GM10248 (cell line): ENCODE measurements at regions not wholly inside any gene's neighbourhood (a gene's known extent, or its start where the extent isn't known, plus 50 kb on each side); places are given as distances from the start of the nearest gene placed in this dataset.
A peak's percentile ranks its signal among the peaks of the same experiment; 100 is the strongest.
"Not testable (repeated sequence)": the region's sequence is repeated elsewhere in the genome, so short reads cannot be mapped to it uniquely, and the experiment has no call there.

Experiments
- CTCF ChIA-PET: fragments of 300-600 bp; sonication (Branson Sonifier 250); formaldehyde crosslinking; extraction: SDS; loops from one replicate; lab custom pipeline; 2021; ENCODE audit warnings: antibody characterized with exemption; lab: Yijun Ruan, JAX
- POLR2A ChIA-PET: fragments of 350-650 bp; sonication (Branson Sonifier 250); formaldehyde crosslinking; extraction: SDS; loops from one replicate; lab custom pipeline; 2020; ENCODE audit warnings: antibody characterized with exemption; lab: Yijun Ruan, JAX
- DNase-seq: peaks from one replicate; pipeline ENCODE4 v3.0.0; 2012; ENCODE audit errors: extremely low spot score
- TF ChIP-seq, protein P1 (sequence below): IDR thresholded peaks from 2 replicates; pipeline ENCODE4 v1.5.1; 2012; ENCODE audit warnings: mild to moderate bottlenecking, low read depth; ENCODE audit errors: extremely low read depth, missing control alignments, control extremely low read depth

DNA sequence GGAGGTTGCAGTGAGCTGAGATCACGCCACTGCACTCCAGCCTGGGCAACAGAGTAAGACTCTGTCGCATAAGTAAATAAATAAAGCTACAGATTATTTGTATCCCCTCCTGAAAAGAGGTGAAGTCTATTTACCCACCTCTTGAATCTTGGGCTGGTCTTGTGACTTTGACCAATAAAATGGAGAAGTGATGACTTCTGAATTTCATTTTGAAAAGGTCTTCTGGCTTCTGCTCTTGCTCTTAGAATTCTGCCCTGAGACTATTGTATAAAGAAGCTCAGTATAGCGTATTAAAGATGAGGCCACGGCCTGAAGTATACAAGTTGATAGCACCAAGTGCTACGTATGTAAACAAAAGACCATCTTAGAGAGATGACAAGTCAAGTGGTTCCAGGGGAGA lies 88.3 kb upstream of the AMN1 start:
- POLR2A ChIA-PET: no interaction called here
- TF ChIP-seq, protein P1, sequence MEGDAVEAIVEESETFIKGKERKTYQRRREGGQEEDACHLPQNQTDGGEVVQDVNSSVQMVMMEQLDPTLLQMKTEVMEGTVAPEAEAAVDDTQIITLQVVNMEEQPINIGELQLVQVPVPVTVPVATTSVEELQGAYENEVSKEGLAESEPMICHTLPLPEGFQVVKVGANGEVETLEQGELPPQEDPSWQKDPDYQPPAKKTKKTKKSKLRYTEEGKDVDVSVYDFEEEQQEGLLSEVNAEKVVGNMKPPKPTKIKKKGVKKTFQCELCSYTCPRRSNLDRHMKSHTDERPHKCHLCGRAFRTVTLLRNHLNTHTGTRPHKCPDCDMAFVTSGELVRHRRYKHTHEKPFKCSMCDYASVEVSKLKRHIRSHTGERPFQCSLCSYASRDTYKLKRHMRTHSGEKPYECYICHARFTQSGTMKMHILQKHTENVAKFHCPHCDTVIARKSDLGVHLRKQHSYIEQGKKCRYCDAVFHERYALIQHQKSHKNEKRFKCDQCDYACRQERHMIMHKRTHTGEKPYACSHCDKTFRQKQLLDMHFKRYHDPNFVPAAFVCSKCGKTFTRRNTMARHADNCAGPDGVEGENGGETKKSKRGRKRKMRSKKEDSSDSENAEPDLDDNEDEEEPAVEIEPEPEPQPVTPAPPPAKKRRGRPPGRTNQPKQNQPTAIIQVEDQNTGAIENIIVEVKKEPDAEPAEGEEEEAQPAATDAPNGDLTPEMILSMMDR: no peak
- CTCF ChIA-PET: interaction anchor here (1.0 to 1.7 kb wide), 2 partner anchors 13 to 139 kb away, joined by 3 to 4 read pairs; no protein-coding TSS in a partner anchor
- no peak for DNase-seq

DNA sequence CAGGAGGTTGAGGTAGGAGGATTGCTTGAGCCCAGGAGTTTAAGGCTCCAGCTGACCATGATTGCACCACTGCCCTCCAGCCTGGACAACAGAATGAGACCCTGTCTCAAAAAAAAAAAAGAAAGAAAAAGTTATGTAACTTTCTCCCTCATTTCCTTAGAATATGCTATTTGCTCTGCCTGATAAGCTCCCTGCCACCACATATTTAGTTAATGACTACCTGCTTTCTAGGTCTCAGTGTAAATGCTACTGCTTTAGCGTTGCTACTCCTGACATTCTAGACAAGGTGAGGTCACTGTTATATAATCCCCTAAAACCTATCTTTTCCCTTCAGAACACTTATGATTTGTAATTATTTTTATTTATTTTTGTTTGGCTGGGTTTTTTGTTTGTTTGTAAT lies 86.3 kb upstream of the AMN1 start:
- ChIA-PET POLR2A (no interaction called here), CTCF (no interaction called here)
- TF ChIP-seq, protein P1: no peak
- DNase-seq: no peak

DNA sequence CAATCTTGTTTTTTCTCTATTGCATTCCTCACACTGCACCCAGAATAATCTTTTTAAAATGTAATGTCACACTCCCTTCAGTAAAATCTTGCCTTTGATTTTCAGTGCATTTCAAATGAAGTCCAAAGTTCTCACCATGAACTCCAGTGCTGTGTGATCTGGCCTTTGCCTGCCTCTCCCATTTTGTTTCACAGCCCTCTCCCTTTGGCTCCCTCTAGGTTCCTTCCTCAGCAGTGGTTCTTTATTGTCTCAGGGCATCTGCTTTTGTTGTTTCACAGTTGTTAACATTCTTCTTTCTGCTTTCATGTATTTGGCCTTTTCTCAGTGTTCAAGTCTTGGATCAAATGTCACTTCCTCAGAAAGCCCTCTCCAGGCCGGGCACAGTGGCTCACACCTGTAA lies 84.5 kb upstream of the AMN1 start:
- TF ChIP-seq, protein P1: peak; percentile 14
- DNase-seq: no peak
- CTCF ChIA-PET: no interaction called here
- POLR2A ChIA-PET: no interaction called here

DNA sequence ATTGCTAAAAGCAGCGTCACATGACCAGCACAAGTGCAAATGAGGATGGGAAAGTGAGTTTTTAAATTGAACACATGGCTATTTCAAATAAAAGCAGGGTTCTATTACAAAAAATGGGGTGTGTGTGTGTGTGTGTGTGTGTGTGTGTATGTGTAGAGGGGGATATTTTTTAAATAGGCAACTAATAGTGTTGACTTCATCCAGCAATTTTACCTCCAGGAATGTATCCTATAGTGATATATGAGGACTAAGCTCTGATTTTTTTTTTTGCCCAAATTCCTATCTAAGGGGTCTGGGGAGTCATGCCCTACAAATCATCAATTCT lies 78.9 kb upstream of the AMN1 start:
- CTCF ChIA-PET: interaction anchor here (1.3 to 2.7 kb wide), 2 partner anchors 18 to 59 kb away, joined by 3 to 6 read pairs; no protein-coding TSS in a partner anchor
- POLR2A ChIA-PET: no interaction called here
- TF ChIP-seq, protein P1: no peak
- no peak for DNase-seq

DNA sequence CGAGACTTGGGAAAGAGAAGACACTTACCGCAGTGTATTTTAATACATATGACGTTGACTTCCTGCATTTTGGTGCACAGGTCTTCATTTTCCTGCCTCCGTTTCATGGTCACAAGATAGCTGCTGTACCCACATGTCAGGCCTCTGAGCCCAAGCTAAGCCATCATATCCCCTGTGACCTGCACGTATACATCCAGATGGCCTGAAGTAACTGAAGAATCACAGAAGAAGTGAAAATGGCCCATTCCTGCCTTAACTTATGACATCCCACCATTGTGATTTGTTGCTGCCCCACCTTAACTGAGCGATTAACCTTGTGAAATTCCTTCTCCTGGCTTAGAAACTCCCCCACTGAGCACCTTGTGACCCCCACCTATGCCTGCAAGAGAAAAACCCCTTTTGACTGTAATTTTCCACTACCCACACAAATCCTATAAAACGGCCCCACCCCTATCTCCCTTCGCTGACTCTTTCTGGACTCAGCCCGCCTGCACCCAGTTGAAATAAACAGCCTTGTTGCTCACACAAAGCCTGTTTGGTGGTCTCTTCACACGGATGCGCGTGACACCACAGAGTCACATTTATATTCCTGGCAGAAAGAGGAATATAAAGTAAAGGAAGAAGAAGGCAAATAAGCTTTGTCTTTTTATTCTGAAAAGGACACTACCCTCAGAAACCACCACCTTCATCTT lies 78.4 kb upstream of the AMN1 start:
- ChIA-PET CTCF (interaction anchor here (1.3 to 2.7 kb wide), 2 partner anchors 17 to 58 kb away, joined by 3 to 6 read pairs; no protein-coding TSS in a partner anchor), POLR2A (interaction anchor here (0.6 kb wide), 1 partner anchor 48 kb away, joined by 4 read pairs; no protein-coding TSS in a partner anchor)
- not testable (repeated sequence) for DNase-seq

DNA sequence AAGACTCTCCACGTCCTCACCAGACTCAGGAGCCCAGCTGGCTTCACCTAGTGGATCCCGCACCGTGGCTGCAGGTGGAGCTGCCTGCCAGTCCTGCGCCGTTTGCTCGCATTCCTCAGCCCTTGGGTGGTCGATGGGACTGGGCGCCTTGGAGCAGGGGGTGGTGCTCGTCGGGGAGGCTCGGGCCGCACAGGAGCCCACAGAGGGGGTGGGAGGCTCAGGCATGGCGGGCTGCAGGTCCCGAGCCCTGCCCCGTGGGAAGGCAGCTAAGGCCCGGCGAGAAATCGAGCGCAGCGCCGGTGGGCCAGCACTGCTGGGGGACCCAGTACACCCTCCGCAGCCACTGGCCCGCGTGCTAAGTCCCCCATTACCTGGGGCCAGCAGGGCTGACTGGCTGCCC lies 76.9 kb upstream of the AMN1 start:
- POLR2A ChIA-PET, CTCF ChIA-PET, DNase-seq: not testable (repeated sequence)

DNA sequence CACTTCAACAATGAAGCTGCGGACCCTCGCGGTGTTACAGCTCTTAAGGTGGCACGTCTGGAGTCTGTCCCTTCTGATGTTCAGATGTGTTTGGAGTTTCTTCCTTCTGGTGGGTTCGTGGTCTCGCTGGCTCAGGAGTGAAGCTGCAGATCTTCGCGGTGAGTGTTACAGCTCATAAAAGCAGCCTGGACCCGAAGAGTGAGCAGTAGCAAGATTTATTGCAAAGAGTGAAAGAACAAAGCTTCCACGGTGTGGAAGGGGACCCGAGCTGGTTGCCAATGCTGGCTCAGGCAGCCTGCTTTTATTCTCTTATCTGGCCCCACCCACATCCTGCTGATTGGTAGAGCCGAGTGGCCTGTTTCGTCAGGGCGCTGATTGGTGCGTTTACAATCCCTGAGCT lies 75.9 kb upstream of the AMN1 start:
- not testable (repeated sequence) for DNase-seq
- CTCF ChIA-PET: interaction anchor here (1.0 to 1.2 kb wide), 2 partner anchors 39 to 59 kb away, joined by 3 read pairs; no protein-coding TSS in a partner anchor
- POLR2A ChIA-PET: interaction anchor here (0.6 kb wide), 1 partner anchor 55 kb away, joined by 5 read pairs; no protein-coding TSS in a partner anchor

DNA sequence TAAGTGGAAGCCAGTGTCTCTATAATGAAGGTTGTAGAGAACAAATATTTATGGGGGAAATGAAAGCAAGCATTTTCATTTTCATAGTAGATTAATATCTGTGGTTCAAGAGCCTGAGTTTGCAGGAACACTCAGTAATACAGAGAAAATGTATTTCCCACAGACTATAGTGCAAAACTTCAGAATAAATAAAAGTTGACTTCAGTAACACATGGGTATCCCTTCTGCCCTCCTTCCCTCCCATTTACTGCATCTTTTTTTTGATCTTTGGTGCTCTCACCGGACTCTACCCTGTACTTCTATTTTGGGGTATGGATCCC lies 75.3 kb upstream of the AMN1 start:
- peak; percentile 45 for DNase-seq
- TF ChIP-seq, protein P1: no peak
- ChIA-PET POLR2A (interaction anchor here (0.6 kb wide), 1 partner anchor 55 kb away, joined by 5 read pairs; no protein-coding TSS in a partner anchor), CTCF (interaction anchor here (0.8 to 1.2 kb wide), 4 partner anchors 30 to 122 kb away, joined by 3 to 4 read pairs (median 3); no protein-coding TSS in a partner anchor)
